Pancreas (tissue), 10 donors: ENCODE measurements at regions not wholly inside any gene's neighbourhood (a gene's known extent, or its start where the extent isn't known, plus 50 kb on each side); places are given as distances from the start of the nearest gene placed in this dataset.
"Not testable (repeated sequence)": the region's sequence is repeated elsewhere in the genome, so short reads cannot be mapped to it uniquely, and the experiment has no call there.

Experiments used
- ATAC-seq, 4 donors: fragments of 200-7000 bp; cut with Tn5 transposase; one replicate each; pipeline versions ENCODE4 v1.8.0 to v1.9.1; 2020; ENCODE audit warnings: mild to moderate bottlenecking in 4 of 4, moderate library complexity in 4 of 4
- DNase-seq, 6 donors: peaks; one replicate each; pipeline ENCODE4 v3.0.0-alpha.2; 2020
- FAIRE-seq: peaks from 2 replicates; lab custom pipeline; 2012; peaks lifted over from hg19 to GRCh38; lab: Jason Lieb, UNC
- H3K27ac ChIP-seq, 4 donors: fragments of 200-600 bp; sonication (generic); 1 replicate in 3 of 4; 2 replicates in 1 of 4; pipeline versions ENCODE4 v1.5.0 to v1.8.0; 2020
- H3K27me3 ChIP-seq, 4 donors: fragments of 200-600 bp; one replicate each; pipeline ENCODE4 v1.8.0; 2021
- H3K36me3 ChIP-seq, 3 donors: fragments of 200-600 bp; sonication (generic) in 1 of 3; one replicate each; pipeline versions ENCODE4 v1.5.0 to v1.8.0; 2020 to 2021
- H3K4me1 ChIP-seq, 3 donors: fragments of 200-600 bp; one replicate each; pipeline ENCODE4 v1.8.0; 2021
- H3K4me3 ChIP-seq, 4 donors: fragments of 200-600 bp; sonication (generic) in 2 of 4; one replicate each; pipeline versions ENCODE4 v1.5.0 to v1.8.0; 2020 to 2021
- H3K9me3 ChIP-seq, 4 donors: fragments of 200-600 bp; one replicate each; pipeline ENCODE4 v1.8.0; 2021
- WGBS, 2 donors: extraction: QIAGEN DNeasy Blood & Tissue Kit; methylation state at CpG; one replicate each; pipeline ENCODE4 v1.1.7; 2013; 5-methylcytosine and 5-hydroxymethylcytosine counted together
- intact Hi-C, 3 donors: fragments of 100-400 bp; cut with DNase I; formaldehyde crosslinking; loops; one replicate each; pipeline versions ENCODE4 v1.11.1 to v1.14.2; 2022
- TF ChIP-seq, protein P1 (sequence below), 4 donors: fragments of 200-600 bp; sonication (generic) in 3 of 4; IDR thresholded peaks; one replicate each; pipeline versions ENCODE4 v1.5.0 to v1.8.0; 2021; ENCODE audit warnings: antibody characterized with exemption in 4 of 4
- donor health status: healthy with polysubstance abuse.
- donor health status: DM: no; HTN: no; CAD: no; lungs with moderate emphysema.
- donor health status: DM: no; HTN: no; CAD: no.
- donor health status: control.
- donor health status: control.
- donor health status: Bipolar disorder and iron deficiency.
- donor health status: DM: yes; HTN: yes; CAD: no.
- donor health status: DM: no; HTN: no; CAD: no.
- donor health status: DM: no; HTN: no; CAD: no.
- donor health status: DM: yes; HTN: yes; CAD: no.

- no peaks in the 10 kb centered on the region for H3K9me3 ChIP-seq
- no peak overlapping the region for H3K27ac ChIP-seq
- DNase-seq (no peak), ATAC-seq (no peak), FAIRE-seq (no peak)
- no peaks in the 10 kb centered on the region for H3K36me3 ChIP-seq
- TF ChIP-seq, protein P1, sequence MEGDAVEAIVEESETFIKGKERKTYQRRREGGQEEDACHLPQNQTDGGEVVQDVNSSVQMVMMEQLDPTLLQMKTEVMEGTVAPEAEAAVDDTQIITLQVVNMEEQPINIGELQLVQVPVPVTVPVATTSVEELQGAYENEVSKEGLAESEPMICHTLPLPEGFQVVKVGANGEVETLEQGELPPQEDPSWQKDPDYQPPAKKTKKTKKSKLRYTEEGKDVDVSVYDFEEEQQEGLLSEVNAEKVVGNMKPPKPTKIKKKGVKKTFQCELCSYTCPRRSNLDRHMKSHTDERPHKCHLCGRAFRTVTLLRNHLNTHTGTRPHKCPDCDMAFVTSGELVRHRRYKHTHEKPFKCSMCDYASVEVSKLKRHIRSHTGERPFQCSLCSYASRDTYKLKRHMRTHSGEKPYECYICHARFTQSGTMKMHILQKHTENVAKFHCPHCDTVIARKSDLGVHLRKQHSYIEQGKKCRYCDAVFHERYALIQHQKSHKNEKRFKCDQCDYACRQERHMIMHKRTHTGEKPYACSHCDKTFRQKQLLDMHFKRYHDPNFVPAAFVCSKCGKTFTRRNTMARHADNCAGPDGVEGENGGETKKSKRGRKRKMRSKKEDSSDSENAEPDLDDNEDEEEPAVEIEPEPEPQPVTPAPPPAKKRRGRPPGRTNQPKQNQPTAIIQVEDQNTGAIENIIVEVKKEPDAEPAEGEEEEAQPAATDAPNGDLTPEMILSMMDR (IDR thresholded peaks at IDR 0.05): no peak
- H3K27me3 ChIP-seq: no peaks in the 10 kb centered on the region
- H3K4me1 ChIP-seq: no peaks in the 10 kb centered on the region
- WGBS, 2 donors: 46 to 58% methylated on average over 3 of the region's 3 CpGs
- intact Hi-C loops: no loop called here
- H3K4me3 ChIP-seq: no peak overlapping the region
Measured at GRCh38 chr4:29726938-29727337, 993.2 kb upstream of the PCDH7 start.

GRCh38 chr4:29734343-29735213, 985.6 kb upstream of the PCDH7 start:
- Histone ChIP-seq H3K27me3 (no peaks in the 10 kb centered on the region), H3K9me3 (no peaks in the 10 kb centered on the region), H3K36me3 (no peaks in the 10 kb centered on the region), H3K4me1 (no peaks in the 10 kb centered on the region), H3K27ac (no peak overlapping the region), H3K4me3 (no peak overlapping the region)
- TF ChIP-seq, protein P1 (IDR thresholded peaks at IDR 0.05): no peak
- no peak for DNase-seq
- no peak for FAIRE-seq
- no peak for ATAC-seq
- WGBS, 2 donors: 56 to 68% methylated on average over 8 of the region's 8 CpGs
- intact Hi-C loops: no loop called here

- Histone ChIP-seq H3K36me3 (no peaks in the 10 kb centered on the region), H3K9me3 (no peaks in the 10 kb centered on the region), H3K27me3 (no peaks in the 10 kb centered on the region), H3K4me3 (no peak overlapping the region), H3K4me1 (no peaks in the 10 kb centered on the region), H3K27ac (no peak overlapping the region)
- intact Hi-C loops: no loop called here
- ATAC-seq: no peak
- 63 to 72% methylated on average over 3 of the region's 3 CpGs for WGBS, 2 donors
- no peak for FAIRE-seq
- DNase-seq: no peak
- TF ChIP-seq, protein P1 (IDR thresholded peaks at IDR 0.05): no peak
Measured at GRCh38 chr4:29756966-29757365, 963.2 kb upstream of the PCDH7 start.

DNA sequence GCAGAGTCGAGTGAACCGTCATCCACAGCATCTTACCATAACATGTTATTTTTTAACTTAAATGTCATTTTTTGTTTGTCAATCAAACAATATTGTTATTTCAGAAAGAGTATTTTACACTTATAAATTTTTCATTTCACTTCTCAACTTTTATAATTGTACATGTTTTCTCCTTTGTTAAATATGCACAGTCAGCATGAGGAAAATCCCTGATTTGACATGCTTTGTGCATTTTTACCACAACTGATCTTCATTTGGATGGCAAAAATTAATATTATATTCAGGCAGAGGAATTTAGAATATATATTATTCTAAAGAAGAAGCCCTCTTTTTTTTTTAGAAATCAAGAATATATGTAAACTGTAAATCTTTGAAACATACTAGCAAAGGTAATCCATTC, 958.0 kb upstream of the PCDH7 start:
- H3K4me3 ChIP-seq: no peak overlapping the region
- no peak for FAIRE-seq
- no peaks in the 10 kb centered on the region for H3K4me1 ChIP-seq
- TF ChIP-seq, protein P1 (IDR thresholded peaks at IDR 0.05): no peak
- H3K27ac ChIP-seq: no peak overlapping the region
- 62 to 74% methylated on average over 2 of the region's 2 CpGs for WGBS, 2 donors
- no peaks in the 10 kb centered on the region for H3K36me3 ChIP-seq
- no peak for DNase-seq
- intact Hi-C loops: no loop called here
- ATAC-seq: no peak
- H3K9me3 ChIP-seq: no peaks in the 10 kb centered on the region
- H3K27me3 ChIP-seq: no peaks in the 10 kb centered on the region

- Histone ChIP-seq H3K27ac (no peak overlapping the region), H3K9me3 (no peaks in the 10 kb centered on the region), H3K27me3 (no peaks in the 10 kb centered on the region), H3K4me1 (no peaks in the 10 kb centered on the region), H3K36me3 (no peaks in the 10 kb centered on the region), H3K4me3 (no peak overlapping the region)
- 63% methylated on average over 2 of the region's 2 CpGs for WGBS, 2 donors
- TF ChIP-seq, protein P1 (IDR thresholded peaks at IDR 0.05): no peak
- no peak for ATAC-seq
- intact Hi-C loops: no loop called here
- no peak for DNase-seq
- no peak for FAIRE-seq
Measured at GRCh38 chr4:29770627-29771026, 949.5 kb upstream of the PCDH7 start.

- WGBS, 2 donors: 42 to 55% methylated on average over 2 of the region's 2 CpGs
- H3K4me1 ChIP-seq, ATAC-seq, FAIRE-seq, H3K9me3 ChIP-seq, H3K4me3 ChIP-seq, DNase-seq, H3K36me3 ChIP-seq, H3K27ac ChIP-seq, intact Hi-C loops, H3K27me3 ChIP-seq: not testable (repeated sequence)
Measured at GRCh38 chr4:29788123-29788522, 932.0 kb upstream of the PCDH7 start.
